ENCODE measurements at regions not wholly inside any gene's neighbourhood (a gene's known extent, or its start where the extent isn't known, plus 50 kb on each side); places are given as distances from the start of the nearest gene placed in this dataset.

GRCh38 chr4:56235725-56236124 is 151.6 kb downstream of the AASDH start:
- no peak for ATAC-seq
- TF ChIP-seq GLIS3 (CRISPR knock-in tag; IDR thresholded peaks at IDR 0.05) (no peak), CREB5 (CRISPR knock-in tag; IDR thresholded peaks at IDR 0.05; ENCODE audit: low read depth) (no peak), CSDC2 (CRISPR knock-in tag; IDR thresholded peaks at IDR 0.05) (no peak)

GRCh38 chr4:56235011-56235410 is 152.3 kb downstream of the AASDH start:
- no peak for ATAC-seq
- TF ChIP-seq RARB (CRISPR knock-in tag; IDR thresholded peaks at IDR 0.05) (no peak), ZFP30 (CRISPR knock-in tag; IDR thresholded peaks at IDR 0.05) (no peak), ARNTL (CRISPR knock-in tag; IDR thresholded peaks at IDR 0.05; ENCODE audit: borderline replicate concordance, low read depth) (no peak), ESRRG (CRISPR knock-in tag; IDR thresholded peaks at IDR 0.05) (no peak), ZC3H10 (CRISPR knock-in tag; IDR thresholded peaks at IDR 0.05) (no peak), TSHZ2 (CRISPR knock-in tag; IDR thresholded peaks at IDR 0.05) (no peak), CSDC2 (CRISPR knock-in tag; IDR thresholded peaks at IDR 0.05) (no peak), ISL1 (CRISPR knock-in tag; IDR thresholded peaks at IDR 0.05) (no peak), SNAI2 (CRISPR knock-in tag; IDR thresholded peaks at IDR 0.05) (no peak)

GRCh38 chr4:56234098-56234497 is 153.2 kb downstream of the AASDH start:
- TF ChIP-seq CSRNP3 (CRISPR knock-in tag; IDR thresholded peaks at IDR 0.05), result no peak
- peak; percentile 71; the same call in 1 of the 2 replicates for TF ChIP-seq TSHZ2 (CRISPR knock-in tag; IDR thresholded peaks at IDR 0.05)
- peak; percentile 21; the same call in 1 of the 2 replicates for TF ChIP-seq ZNF8 (CRISPR knock-in tag; IDR thresholded peaks at IDR 0.05)
- TF ChIP-seq ZC3H10 (CRISPR knock-in tag; IDR thresholded peaks at IDR 0.05), result no peak
- TF ChIP-seq TCF4 (CRISPR knock-in tag; IDR thresholded peaks at IDR 0.05; ENCODE audit: borderline replicate concordance), result peak; percentile 77
- TF ChIP-seq ESRRG (CRISPR knock-in tag; IDR thresholded peaks at IDR 0.05), result no peak
- TF ChIP-seq SNAI2 (CRISPR knock-in tag; IDR thresholded peaks at IDR 0.05), result no peak
- no peak for TF ChIP-seq POU6F1 (CRISPR knock-in tag; IDR thresholded peaks at IDR 0.05; ENCODE audit: borderline replicate concordance, low read depth)
- TF ChIP-seq GLIS3 (CRISPR knock-in tag; IDR thresholded peaks at IDR 0.05), result no peak
- TF ChIP-seq ZNF70 (CRISPR knock-in tag; IDR thresholded peaks at IDR 0.05), result no peak
- TF ChIP-seq RARB (CRISPR knock-in tag; IDR thresholded peaks at IDR 0.05), result no peak
- no peak for ATAC-seq

GRCh38 chr4:56231410-56231809 is 155.9 kb downstream of the AASDH start:
- ATAC-seq, result no peak
- TF ChIP-seq ZFP30 (CRISPR knock-in tag; IDR thresholded peaks at IDR 0.05) (no peak), ARNTL (CRISPR knock-in tag; IDR thresholded peaks at IDR 0.05; ENCODE audit: borderline replicate concordance, low read depth) (no peak), TSHZ2 (CRISPR knock-in tag; IDR thresholded peaks at IDR 0.05) (no peak), ZNF70 (CRISPR knock-in tag; IDR thresholded peaks at IDR 0.05) (no peak), ZFP3 (CRISPR knock-in tag; IDR thresholded peaks at IDR 0.05) (no peak), CSDC2 (CRISPR knock-in tag; IDR thresholded peaks at IDR 0.05) (no peak), ZC3H10 (CRISPR knock-in tag; IDR thresholded peaks at IDR 0.05) (no peak), TOX (CRISPR knock-in tag; IDR thresholded peaks at IDR 0.05; ENCODE audit: borderline replicate concordance) (no peak), ISL1 (CRISPR knock-in tag; IDR thresholded peaks at IDR 0.05) (no peak), POU6F1 (CRISPR knock-in tag; IDR thresholded peaks at IDR 0.05; ENCODE audit: borderline replicate concordance, low read depth) (no peak), SNAI2 (CRISPR knock-in tag; IDR thresholded peaks at IDR 0.05) (no peak), ZNF8 (CRISPR knock-in tag; IDR thresholded peaks at IDR 0.05) (no peak)
